AG10803 (cell line): ENCODE measurements at regions not wholly inside any gene's neighbourhood (a gene's known extent, or its start where the extent isn't known, plus 50 kb on each side); places are given as distances from the start of the nearest gene placed in this dataset.

ENCODE experiments used
- DNase-seq: peaks from one replicate; pipeline ENCODE4 v3.0.0; 2010; ENCODE audit warnings: low read depth
- H3K4me3 ChIP-seq: 2 replicates; pipeline ENCODE4 v1.5.1; 2011; ENCODE audit warnings: mild to moderate bottlenecking, low read length, control low read depth
- CTCF ChIP-seq: conservative IDR thresholded peaks from 2 replicates; pipeline ENCODE4 v1.5.1; 2011; ENCODE audit warnings: mild to moderate bottlenecking, low read length, control low read depth, inconsistent platforms

DNA sequence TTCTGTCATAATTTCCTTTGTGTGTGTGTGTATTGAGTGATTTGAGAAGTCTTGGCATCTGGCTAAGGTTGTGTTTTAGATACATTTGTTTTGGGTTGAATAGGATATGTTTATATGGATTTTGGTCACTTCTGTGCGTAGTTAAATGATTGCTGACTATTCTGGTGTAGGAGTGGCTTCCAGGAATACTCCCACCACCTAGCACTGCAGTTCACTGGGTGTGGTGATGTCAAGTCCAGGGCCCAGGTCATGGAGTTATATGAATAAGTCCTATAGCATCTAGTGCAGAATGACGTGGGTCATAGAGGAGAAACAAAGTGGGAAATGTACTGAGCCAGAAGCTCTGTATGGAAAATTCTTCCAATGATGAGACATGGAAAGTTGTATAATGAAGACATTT, 465.4 kb upstream of the CCL2 start:
- TF ChIP-seq CTCF: no peak
- DNase-seq: no peak
- no peak overlapping the region for H3K4me3 ChIP-seq

GRCh38 chr17:33797181-33797580, 457.9 kb upstream of the CCL2 start:
- no peak overlapping the region for H3K4me3 ChIP-seq
- DNase-seq: no peak
- no peak for TF ChIP-seq CTCF

DNA sequence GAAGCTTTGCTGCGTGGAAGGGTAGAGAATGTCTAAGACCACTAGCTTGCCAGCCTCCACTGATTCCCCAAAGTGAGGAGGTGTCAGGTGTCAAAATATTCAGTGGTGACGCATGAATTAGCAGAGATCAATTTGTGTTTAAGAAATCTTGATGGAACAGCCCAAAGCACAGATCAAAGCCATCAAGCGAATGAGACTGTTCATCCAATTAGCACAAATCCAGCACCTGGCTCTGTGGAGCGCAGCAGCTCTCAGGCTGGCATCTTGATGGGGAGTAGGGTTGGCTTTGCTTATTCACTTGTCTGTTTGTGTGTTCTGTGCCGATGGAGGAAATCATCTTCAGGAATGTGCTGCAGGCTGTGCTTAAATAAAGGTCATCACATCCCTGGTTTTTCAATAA, 456.8 kb upstream of the CCL2 start:
- H3K4me3 ChIP-seq: no peak overlapping the region
- no peak for TF ChIP-seq CTCF
- no peak for DNase-seq

DNA sequence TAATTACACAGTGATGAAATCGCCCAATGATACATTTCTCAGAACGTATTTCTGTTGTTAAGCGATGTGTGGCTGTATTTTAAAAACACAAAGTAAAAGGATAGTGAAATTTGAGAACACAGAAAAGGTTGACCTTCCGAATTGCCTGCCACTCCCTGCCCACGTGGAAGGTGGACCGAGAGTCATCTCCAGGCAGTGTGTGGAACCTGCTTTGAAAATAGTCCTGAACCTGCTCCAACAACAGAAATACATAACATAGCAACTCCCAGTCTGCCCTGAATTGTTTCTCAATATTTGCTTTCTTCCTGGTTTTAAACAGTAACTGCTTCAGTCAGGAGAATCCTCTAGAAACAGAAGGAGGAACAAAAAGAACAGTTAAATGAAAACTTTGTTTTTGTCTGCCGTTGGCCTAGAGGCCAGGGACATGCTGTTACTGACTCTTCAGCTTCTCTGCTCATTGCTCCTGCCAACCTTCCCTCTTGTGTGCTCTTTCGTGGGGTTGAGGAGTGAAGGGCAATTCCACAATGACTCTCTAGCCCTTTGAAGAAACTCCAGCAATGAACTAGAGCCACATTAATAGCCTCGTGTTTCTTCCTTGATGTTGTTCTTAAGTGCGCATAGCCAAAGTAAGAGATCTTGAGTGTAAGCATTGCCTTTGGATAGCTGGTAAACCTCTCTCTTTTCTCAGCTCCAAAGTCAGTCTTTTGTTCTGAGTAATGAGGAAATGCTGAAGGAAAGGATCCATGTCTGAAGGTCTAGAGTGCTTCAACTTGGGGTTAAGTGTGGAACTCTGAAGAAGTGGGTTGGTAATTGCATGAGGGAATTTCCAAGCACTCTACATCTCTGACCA, 452.5 kb upstream of the CCL2 start:
- no peak overlapping the region for H3K4me3 ChIP-seq
- no peak for TF ChIP-seq CTCF
- no peak for DNase-seq

DNA sequence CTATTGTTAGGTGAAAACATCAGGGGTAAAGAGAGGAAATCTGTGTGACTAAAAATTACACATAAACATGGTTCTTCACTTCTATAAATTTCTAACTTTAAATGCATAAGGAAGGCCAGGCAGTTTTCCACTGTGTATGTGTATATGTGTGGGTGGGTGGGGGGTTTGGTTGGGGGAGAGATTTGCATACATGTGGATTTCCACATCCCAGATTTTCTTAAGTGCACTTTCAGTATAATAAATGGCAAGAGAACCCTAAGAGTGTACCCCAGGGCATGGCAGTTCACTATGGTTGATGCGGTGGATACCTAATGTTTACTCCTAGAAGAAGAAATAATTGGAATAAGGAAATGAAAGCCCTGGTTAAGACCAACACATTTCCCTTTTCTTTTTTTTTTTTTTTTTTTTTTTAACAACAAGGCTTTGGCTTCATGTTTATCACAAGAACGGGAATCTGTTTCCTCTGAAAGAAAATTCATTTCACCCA, 451.8 kb upstream of the CCL2 start:
- H3K4me3 ChIP-seq: no peak overlapping the region
- no peak for TF ChIP-seq CTCF
- no peak for DNase-seq

DNA sequence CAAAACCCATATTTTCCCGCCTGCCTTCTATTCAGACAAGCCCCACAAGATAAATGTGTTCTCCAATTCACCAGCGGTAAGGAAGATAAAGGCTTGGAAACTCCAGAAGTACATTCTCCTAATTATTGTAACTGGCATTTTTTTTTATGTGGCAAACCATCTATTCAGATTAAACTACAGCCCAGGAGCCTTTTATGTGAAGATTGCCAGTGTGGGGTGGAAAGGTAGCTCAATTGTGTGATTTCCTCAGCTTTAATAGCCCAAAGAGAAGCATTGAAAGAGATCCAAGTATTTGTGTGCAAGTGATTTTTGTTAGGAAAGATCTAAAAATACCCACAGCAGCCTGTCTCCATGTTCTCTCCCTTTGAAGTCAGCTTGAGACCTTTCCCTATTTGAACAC, 451.4 kb upstream of the CCL2 start:
- no peak for TF ChIP-seq CTCF
- DNase-seq: no peak
- H3K4me3 ChIP-seq: no peak overlapping the region

- H3K4me3 ChIP-seq: no peak overlapping the region
- no peak for TF ChIP-seq CTCF
- no peak for DNase-seq
These were observed 450.7 kb upstream of the CCL2 start for GRCh38 chr17:33804401-33804800.
